Stimulated activated naive CD4-positive, alpha-beta T cell treated with Interleukin-2 at 50 U/mL for 16 hours (primary cell): ENCODE measurements at regions not wholly inside any gene's neighbourhood (a gene's known extent, or its start where the extent isn't known, plus 50 kb on each side); places are given as distances from the start of the nearest gene placed in this dataset.
"Not testable (repeated sequence)": the region's sequence is repeated elsewhere in the genome, so short reads cannot be mapped to it uniquely, and the experiment has no call there.

Source experiments
- DNase-seq: peaks from one replicate; lab custom pipeline; 2025; lab: John Stamatoyannopoulos, UW

DNA sequence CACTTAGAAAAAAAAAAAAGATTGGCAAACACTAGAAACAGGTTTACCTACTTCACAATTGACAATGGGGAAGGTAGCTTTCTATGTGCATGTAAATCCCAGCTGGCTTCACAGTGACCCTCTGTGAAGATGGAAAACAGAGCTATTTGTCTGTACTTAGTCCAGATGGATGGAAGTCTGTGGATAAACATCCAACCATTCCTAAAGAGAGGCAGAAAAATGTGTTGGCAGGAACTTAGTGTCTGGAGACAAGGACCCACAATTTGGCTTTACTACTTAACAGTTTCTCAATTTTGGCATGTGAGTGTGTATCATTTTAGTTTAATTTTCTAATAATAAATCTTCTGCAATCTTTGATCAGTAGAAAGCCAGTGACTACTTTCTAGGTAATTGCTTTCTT, 154.4 kb downstream of the RAD51AP2 start:
- DNase-seq = no peak

DNA sequence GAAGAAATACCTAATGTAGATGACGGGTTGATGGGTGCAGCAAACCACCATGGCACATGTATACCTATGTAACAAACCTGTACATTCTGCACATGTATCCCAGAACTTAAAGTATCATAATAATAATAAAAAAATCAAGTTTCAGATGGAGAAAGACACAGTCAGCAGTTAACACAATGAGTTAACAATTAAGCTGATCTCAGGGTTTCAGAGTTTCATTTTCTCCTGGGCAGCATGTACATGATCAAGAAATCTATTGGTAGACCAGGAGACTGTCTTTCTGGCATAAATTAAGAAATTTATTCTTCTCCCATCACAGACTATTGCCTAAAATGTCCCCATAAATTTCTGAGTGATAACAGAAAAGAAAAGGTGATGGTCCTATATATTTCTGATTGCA, 155.3 kb downstream of the RAD51AP2 start:
- DNase-seq = no peak

DNA sequence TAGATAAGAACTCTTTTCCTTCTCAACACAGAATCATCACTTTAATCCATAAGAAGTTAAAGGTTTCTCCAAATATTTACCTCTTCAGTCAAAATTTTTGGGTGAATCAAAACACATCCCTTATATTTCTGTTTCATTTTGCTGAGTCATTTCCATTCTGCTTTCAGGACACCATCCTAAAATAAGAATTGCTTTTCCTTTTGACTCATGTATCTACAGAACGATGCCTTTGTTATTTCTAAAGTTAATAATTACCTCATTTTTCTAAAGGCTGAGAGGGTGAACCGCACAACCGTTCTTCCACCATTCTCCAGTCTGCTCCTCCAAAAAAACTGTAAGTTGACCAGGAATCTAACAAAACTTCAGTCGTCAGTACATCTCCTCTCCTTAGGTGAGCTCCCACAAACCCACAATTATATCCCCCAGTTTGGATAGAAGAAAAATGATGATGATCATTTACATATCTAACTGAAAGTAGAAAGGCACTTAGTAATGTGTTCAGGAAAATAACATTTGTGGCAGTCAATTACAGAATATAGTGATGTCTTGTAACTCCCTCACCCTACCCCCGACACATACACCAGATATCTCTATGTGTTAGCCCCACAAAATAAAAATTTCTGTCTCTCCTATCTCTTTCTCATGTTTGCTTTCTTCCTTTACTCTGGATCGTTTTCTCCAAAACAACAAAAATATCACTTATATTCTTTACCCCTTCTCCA, 162.5 kb downstream of the RAD51AP2 start:
- no peak for DNase-seq

GRCh38 chr2:17353263-17353662, 165.0 kb downstream of the RAD51AP2 start:
- DNase-seq = no peak

GRCh38 chr2:17342692-17343091, 175.5 kb downstream of the RAD51AP2 start:
- not testable (repeated sequence) for DNase-seq

GRCh38 chr2:17337507-17337906, 180.7 kb downstream of the RAD51AP2 start:
- DNase-seq = no peak

DNA sequence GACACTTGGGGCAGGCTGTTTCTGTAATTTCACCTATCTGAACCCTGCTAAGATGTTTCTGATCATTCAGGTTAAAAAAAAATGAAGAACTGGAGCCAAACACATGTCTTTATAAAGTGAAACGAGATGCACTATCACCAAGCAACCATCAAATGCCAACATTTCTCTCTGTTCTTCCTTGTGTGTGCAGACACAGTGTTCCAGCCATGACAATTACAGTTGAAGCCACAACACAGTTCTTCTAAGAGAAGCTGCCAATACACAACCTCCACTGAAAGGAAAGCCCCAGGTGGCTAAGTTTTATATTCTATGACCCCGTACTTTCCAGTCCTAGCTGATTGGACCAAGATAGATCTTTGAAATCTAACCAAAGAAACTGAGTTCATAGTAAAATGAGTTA, 181.8 kb downstream of the RAD51AP2 start:
- DNase-seq = no peak

GRCh38 chr2:17334300-17334699, 183.9 kb downstream of the RAD51AP2 start:
- no peak for DNase-seq

GRCh38 chr2:17331636-17332035, 186.6 kb downstream of the RAD51AP2 start:
- DNase-seq = no peak

- DNase-seq = no peak
Measured at GRCh38 chr2:17328161-17328560, 190.1 kb downstream of the RAD51AP2 start.

GRCh38 chr2:17327649-17328048, 190.6 kb downstream of the RAD51AP2 start:
- DNase-seq = no peak

DNA sequence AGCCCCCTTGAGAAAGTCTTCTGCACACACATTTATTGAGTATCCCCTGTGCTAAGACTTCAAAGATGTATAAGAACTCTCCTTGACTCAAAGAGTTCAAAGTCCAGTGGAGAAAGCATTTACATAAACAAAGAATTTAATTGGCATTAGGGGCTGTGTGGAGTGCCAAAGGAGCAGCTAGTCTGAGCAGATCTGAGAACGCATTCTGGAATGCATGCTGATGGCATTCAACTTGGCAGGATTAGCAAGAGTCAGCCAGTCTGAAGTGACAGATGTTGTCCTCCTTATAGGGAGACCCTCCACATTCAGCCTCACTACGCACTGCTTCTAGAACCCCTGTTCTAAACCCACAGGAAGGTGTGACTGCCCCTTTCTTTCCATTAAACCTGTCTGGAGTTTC, 191.5 kb downstream of the RAD51AP2 start:
- no peak for DNase-seq

GRCh38 chr2:17323697-17324096, 194.5 kb downstream of the RAD51AP2 start:
- no peak for DNase-seq

DNA sequence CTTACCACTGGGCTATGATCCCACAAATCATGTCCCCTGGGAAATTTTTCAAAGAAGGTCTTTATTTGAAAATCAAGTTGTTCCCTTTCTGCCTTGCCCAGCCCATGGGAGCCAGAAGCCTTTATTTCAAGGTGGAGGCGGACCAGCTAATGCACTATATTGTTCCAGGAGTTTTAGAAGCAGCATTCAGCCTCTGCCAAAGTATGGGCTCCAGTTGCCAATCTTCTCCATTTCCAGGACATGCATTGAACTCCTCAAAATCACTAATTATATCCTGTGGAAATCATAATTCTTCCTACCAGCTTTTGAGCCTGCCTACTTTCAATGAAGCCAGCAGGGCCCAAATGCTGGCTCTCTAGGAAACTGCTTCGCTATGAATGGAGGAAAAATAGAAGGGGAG, 195.8 kb downstream of the RAD51AP2 start:
- DNase-seq = no peak

- no peak for DNase-seq
Measured at GRCh38 chr2:17319090-17319489, 199.2 kb downstream of the RAD51AP2 start.

- no peak for DNase-seq
Measured at GRCh38 chr2:17318013-17318412, 200.2 kb downstream of the RAD51AP2 start.

GRCh38 chr2:17317439-17317976, 200.7 kb downstream of the RAD51AP2 start:
- DNase-seq = no peak

GRCh38 chr2:17313261-17313660, 205.0 kb downstream of the RAD51AP2 start:
- DNase-seq = no peak

- no peak for DNase-seq
Measured at GRCh38 chr2:17311771-17312511, 206.3 kb downstream of the RAD51AP2 start.

DNA sequence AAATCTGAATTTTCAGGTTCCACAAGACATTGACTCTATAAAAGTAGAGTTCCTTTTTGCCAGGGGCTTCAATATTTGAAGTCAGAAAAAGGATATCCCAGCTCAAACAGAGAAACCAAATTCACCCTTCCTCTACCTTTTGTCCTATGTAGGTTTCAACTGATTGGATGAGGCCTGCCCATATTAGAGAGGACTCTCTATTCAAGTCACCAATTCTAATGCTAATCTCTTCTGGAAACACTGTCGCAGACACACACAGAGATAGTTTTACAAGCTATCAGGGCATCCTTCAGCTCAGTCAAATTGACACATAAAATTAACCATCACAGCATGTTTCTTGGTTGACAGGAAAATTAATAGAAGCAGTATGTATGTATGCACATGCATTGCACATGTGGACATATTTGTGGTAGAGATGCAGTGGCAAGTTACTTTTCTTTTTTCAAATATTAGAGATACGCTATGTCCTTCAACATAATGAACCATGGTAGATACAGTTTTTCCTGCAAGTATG, 207.1 kb downstream of the RAD51AP2 start:
- no peak for DNase-seq

GRCh38 chr2:17309741-17310339, 208.4 kb downstream of the RAD51AP2 start:
- DNase-seq = no peak

GRCh38 chr2:17309181-17309580, 209.1 kb downstream of the RAD51AP2 start:
- no peak for DNase-seq

DNA sequence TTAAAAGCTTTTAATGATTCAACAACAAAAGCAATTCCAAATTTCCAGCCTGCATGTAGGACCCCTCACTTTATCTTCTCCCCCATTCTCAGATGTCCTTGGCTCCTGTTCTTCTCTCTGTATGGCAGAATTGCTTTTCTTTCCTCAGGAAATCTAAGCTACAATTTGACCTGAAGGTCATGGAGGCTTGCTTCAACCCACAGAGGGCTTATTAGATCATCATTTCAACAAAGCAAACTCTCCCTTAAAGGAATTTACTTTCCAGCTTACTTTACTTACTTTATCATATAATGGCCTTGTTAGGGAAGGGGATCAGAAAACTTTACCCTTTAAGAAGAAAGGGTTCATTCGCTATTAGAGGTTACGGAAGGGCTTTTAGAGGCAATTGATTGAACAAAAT, 211.5 kb downstream of the RAD51AP2 start:
- no peak for DNase-seq
